Peyer's patch (tissue), 4 donors: ENCODE measurements at regions not wholly inside any gene's neighbourhood (a gene's known extent, or its start where the extent isn't known, plus 50 kb on each side); places are given as distances from the start of the nearest gene placed in this dataset.

ENCODE experiments used
- DNase-seq, 3 donors: peaks; one replicate each; pipeline ENCODE4 v3.0.0-alpha.2; 2017 to 2019
- H3K27ac ChIP-seq, 4 donors: fragments of 200-600 bp; sonication (generic); one replicate each; pipeline ENCODE4 v1.5.1; 2016 to 2019
- H3K27me3 ChIP-seq, 2 donors: fragments of 200-600 bp; sonication (generic); one replicate each; pipeline ENCODE4 v1.5.1; 2019
- H3K36me3 ChIP-seq, 3 donors: fragments of 200-600 bp; sonication (generic); one replicate each; pipeline ENCODE4 v1.5.1; 2016 to 2019
- H3K4me1 ChIP-seq, 4 donors: fragments of 200-600 bp; sonication (generic); one replicate each; pipeline ENCODE4 v1.5.1; 2016 to 2019
- H3K4me3 ChIP-seq, 4 donors: fragments of 200-600 bp; sonication (generic); 1 replicate in 3 of 4; 2 replicates in 1 of 4; pipeline ENCODE4 v1.5.1; 2016 to 2019; ENCODE audit warnings: mild to moderate bottlenecking in 1 of 4
- H3K9me3 ChIP-seq, 4 donors: fragments of 200-600 bp; sonication (generic); one replicate each; pipeline ENCODE4 v1.5.1; 2016 to 2019; ENCODE audit warnings: mild to moderate bottlenecking in 1 of 4
- POLR2A ChIP-seq, 2 donors: fragments of 450-650 bp; IDR thresholded peaks; one replicate each; pipeline ENCODE4 v1.5.1; 2017; ENCODE audit warnings: antibody characterized with exemption in 2 of 2, mild to moderate bottlenecking in 2 of 2, moderate library complexity in 2 of 2
- TF ChIP-seq, protein P1 (sequence below), 6 experiments: fragments of 450-650 bp in 4 of 6; fragments of 200-600 bp in 2 of 6; sonication (generic) in 1 of 6; IDR thresholded peaks; one replicate each; pipeline ENCODE4 v1.5.1; 2017 to 2019; ENCODE audit warnings: antibody characterized with exemption in 6 of 6, mild to moderate bottlenecking in 3 of 6, moderate library complexity in 1 of 6

DNA sequence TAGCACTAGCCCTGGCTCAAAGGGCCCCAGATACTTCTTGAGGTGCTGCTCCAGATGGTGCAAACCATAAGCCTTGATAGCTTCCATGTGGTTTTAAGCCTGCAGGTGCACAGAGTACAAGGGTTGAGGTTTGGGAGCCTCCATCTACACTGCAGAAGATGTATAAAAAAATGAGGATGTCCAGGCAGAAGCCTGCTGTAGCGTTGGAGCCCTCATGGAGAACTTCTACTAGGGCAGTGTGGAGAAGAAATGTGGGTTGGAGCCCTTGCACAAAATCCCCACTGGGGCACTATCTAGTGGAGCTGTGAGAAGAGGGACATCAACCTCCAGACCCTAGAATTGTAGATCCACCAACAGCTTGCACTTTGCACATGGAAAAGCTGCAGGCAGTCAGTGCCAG, 231.9 kb downstream of the CHIC2 start:
- no peak for TF ChIP-seq POLR2A (IDR thresholded peaks at IDR 0.05)
- TF ChIP-seq, protein P1, sequence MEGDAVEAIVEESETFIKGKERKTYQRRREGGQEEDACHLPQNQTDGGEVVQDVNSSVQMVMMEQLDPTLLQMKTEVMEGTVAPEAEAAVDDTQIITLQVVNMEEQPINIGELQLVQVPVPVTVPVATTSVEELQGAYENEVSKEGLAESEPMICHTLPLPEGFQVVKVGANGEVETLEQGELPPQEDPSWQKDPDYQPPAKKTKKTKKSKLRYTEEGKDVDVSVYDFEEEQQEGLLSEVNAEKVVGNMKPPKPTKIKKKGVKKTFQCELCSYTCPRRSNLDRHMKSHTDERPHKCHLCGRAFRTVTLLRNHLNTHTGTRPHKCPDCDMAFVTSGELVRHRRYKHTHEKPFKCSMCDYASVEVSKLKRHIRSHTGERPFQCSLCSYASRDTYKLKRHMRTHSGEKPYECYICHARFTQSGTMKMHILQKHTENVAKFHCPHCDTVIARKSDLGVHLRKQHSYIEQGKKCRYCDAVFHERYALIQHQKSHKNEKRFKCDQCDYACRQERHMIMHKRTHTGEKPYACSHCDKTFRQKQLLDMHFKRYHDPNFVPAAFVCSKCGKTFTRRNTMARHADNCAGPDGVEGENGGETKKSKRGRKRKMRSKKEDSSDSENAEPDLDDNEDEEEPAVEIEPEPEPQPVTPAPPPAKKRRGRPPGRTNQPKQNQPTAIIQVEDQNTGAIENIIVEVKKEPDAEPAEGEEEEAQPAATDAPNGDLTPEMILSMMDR (IDR thresholded peaks at IDR 0.05) = no peak
- Histone ChIP-seq H3K9me3 (peaks cover 0 to 22% (median 4%) of the 10 kb centered on the region in 4 donors), H3K4me1 (no peaks in the 10 kb centered on the region), H3K36me3 (no peaks in the 10 kb centered on the region), H3K27ac (no peak overlapping the region), H3K4me3 (no peak overlapping the region), H3K27me3 (no peaks in the 10 kb centered on the region)
- DNase-seq = no peak

DNA sequence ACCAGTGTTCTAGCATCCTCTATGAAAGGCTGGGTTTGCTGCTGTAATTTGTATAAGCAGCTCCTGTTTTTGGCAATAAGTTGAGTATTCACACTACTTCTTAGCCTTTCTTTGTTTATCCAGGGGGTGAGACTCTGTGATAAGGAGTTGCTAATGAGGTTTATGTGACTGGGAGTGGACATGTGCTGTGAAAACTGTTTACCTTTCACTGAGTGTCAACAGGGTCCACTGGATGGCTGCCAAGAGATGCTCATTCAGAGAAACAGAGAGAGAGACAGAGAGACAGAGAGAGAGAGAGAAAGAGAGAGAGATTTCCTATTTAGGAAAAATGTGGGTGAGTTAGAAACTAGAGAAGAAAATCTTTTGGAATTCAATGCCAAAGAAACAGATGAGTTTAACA, 233.9 kb downstream of the CHIC2 start:
- Histone ChIP-seq H3K4me3 (no peak overlapping the region), H3K9me3 (peaks cover 0 to 22% (median 4%) of the 10 kb centered on the region in 4 donors), H3K27me3 (no peaks in the 10 kb centered on the region), H3K27ac (no peak overlapping the region), H3K36me3 (no peaks in the 10 kb centered on the region), H3K4me1 (no peaks in the 10 kb centered on the region)
- DNase-seq = no peak
- no peak for TF ChIP-seq POLR2A (IDR thresholded peaks at IDR 0.05)
- TF ChIP-seq, protein P1 (IDR thresholded peaks at IDR 0.05) = no peak

DNA sequence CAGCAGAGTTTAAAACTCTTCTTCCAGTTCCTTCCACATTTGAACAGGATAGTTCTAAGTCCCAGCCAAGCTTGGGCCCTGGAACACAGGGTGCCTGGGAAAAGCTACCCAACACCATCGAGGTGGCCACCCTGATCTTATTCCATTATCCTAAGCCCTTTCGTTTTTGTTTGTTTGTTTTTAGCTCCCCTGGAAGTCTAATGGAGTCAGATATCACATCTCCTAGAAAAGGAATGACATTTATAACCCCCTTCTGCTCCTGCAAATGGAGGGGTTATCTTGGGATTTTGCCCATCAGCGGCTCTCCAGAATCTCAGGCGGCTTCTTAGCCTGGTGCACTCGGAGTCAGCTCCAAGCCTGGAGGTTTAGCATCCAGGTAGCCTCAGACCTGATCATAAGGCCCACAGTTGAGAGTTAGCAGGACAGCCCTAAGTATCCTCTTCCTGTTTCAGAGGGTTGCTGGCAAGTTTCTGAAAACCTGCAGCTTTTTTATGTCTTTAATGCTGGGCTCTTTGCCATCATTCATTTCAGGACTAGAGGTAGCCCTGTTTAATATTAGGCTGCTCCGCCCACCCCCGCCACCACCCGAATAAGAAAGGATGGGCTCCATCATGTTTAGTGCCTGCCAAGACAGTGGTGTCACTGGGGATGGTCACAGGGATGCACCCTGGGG, 230.0 kb upstream of the LNX1 start:
- H3K4me3 ChIP-seq = no peak overlapping the region
- no peak for DNase-seq
- no peaks in the 10 kb centered on the region for H3K9me3 ChIP-seq
- no peaks in the 10 kb centered on the region for H3K36me3 ChIP-seq
- TF ChIP-seq, protein P1 (IDR thresholded peaks at IDR 0.05) = no peak
- TF ChIP-seq POLR2A (IDR thresholded peaks at IDR 0.05) = no peak
- H3K27ac ChIP-seq = no peak overlapping the region
- no peaks in the 10 kb centered on the region for H3K27me3 ChIP-seq
- no peaks in the 10 kb centered on the region for H3K4me1 ChIP-seq

DNA sequence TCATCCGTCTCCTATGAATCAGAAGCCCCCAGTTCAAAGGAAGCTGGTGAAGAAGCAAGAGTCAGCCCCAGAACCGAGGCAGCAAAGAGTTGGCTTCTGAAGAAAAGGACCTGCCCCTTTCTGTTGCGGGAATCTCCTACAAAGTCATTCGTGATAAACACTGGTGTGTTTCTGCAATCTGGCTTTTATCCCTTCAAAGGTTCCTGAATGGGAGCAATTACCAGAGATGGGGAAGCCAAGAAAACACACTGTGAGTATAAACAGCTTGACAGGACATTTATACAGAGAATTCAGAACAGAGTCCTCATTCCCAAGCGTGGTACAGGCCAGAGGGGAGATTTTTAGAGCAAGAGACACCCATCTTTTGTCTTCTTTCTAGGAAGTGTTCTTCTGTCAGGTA, 226.8 kb upstream of the LNX1 start:
- H3K27ac ChIP-seq = peak overlapping the region in 1 of 4 donors; percentile 35
- TF ChIP-seq, protein P1 (IDR thresholded peaks at IDR 0.05) = no peak
- TF ChIP-seq POLR2A (IDR thresholded peaks at IDR 0.05) = no peak
- H3K4me3 ChIP-seq = no peak overlapping the region
- DNase-seq = no peak
- H3K9me3 ChIP-seq = no peaks in the 10 kb centered on the region
- no peaks in the 10 kb centered on the region for H3K27me3 ChIP-seq
- H3K4me1 ChIP-seq = no peaks in the 10 kb centered on the region
- no peaks in the 10 kb centered on the region for H3K36me3 ChIP-seq

DNA sequence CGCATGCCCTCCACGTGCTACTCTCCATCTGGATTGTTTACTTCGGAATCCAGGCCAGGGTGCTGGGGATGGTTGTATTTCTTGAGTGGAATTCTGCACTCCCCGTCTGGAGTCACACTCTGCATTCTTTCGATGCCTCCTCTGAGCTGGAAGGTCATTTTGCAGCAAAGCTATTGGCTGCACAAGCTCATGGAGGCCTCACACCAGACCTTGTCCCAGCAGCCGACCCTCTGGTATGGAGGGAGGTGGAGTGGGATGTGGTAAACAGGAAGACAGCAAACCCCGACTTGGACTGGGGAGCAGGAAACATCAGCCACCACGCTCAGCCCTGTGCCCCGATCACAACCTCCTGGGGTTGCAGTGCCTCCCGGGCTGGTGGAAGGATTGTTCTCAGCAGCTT, 225.3 kb upstream of the LNX1 start:
- Histone ChIP-seq H3K36me3 (no peaks in the 10 kb centered on the region), H3K27me3 (no peaks in the 10 kb centered on the region), H3K27ac (no peak overlapping the region), H3K4me3 (no peak overlapping the region), H3K4me1 (no peaks in the 10 kb centered on the region), H3K9me3 (no peaks in the 10 kb centered on the region)
- DNase-seq = no peak
- TF ChIP-seq POLR2A (IDR thresholded peaks at IDR 0.05) = no peak
- TF ChIP-seq, protein P1 (IDR thresholded peaks at IDR 0.05) = no peak

DNA sequence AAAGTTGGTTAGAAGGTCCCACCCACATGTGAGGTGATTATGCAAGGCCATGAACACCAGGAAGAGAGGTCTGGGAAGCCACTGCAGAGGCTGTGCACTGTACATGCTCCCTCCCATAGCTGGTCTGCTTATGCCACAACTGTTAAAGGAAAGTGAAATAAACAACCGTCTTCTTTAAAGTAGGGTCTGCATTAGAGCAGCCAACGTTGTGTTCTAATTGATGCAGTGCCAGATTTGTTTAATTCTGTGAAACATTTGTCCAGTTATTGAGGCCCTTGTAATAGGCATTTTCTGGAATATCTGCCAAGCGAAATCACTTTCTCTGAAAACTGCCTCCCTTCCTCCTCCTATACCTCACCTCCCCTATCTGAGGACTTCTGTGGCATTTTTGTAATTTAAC, 224.0 kb upstream of the LNX1 start:
- Histone ChIP-seq H3K4me3 (no peak overlapping the region), H3K36me3 (no peaks in the 10 kb centered on the region), H3K9me3 (no peaks in the 10 kb centered on the region), H3K27me3 (no peaks in the 10 kb centered on the region), H3K27ac (no peak overlapping the region), H3K4me1 (no peaks in the 10 kb centered on the region)
- DNase-seq = no peak
- TF ChIP-seq POLR2A (IDR thresholded peaks at IDR 0.05) = no peak
- TF ChIP-seq, protein P1 (IDR thresholded peaks at IDR 0.05) = no peak
